Thymus (tissue), 11 donors: ENCODE measurements at regions not wholly inside any gene's neighbourhood (a gene's known extent, or its start where the extent isn't known, plus 50 kb on each side); places are given as distances from the start of the nearest gene placed in this dataset.

Source experiments
- DNase-seq, 9 donors: peaks; one replicate each; pipeline ENCODE4 v3.0.0-alpha.2; 2013; ENCODE audit warnings: low spot score in 9 of 9, low read depth in 6 of 9, missing footprints in 1 of 9
- H3K27ac ChIP-seq, 2 donors: one replicate each; pipeline ENCODE4 v1.5.1; 2013; ENCODE audit warnings: control low read depth in 1 of 2, low read depth in 1 of 2, low read length in 1 of 2, mild to moderate bottlenecking in 1 of 2, moderate library complexity in 1 of 2
- H3K27me3 ChIP-seq, 2 donors: one replicate each; pipeline ENCODE4 v1.5.1; 2013; ENCODE audit warnings: low read length in 1 of 2; ENCODE audit not compliant: control insufficient read depth in 2 of 2, insufficient read depth in 1 of 2
- H3K36me3 ChIP-seq, 2 donors: one replicate each; pipeline ENCODE4 v1.5.1; 2013; ENCODE audit warnings: low read length in 1 of 2, mild to moderate bottlenecking in 1 of 2, moderate library complexity in 1 of 2; ENCODE audit not compliant: control insufficient read depth in 2 of 2, insufficient read depth in 2 of 2
- H3K4me1 ChIP-seq, 2 donors: one replicate each; pipeline ENCODE4 v1.5.1; 2013; ENCODE audit warnings: low read length in 2 of 2; ENCODE audit not compliant: control insufficient read depth in 2 of 2, insufficient read depth in 2 of 2
- H3K4me3 ChIP-seq, 2 donors: one replicate each; pipeline ENCODE4 v1.5.1; 2013; ENCODE audit warnings: low read length in 2 of 2, control low read depth in 1 of 2, mild to moderate bottlenecking in 1 of 2
- H3K9me3 ChIP-seq, 2 donors: one replicate each; pipeline ENCODE4 v1.5.1; 2013; ENCODE audit warnings: low read length in 1 of 2, mild to moderate bottlenecking in 1 of 2; ENCODE audit not compliant: control insufficient read depth in 2 of 2, insufficient read depth in 1 of 2
- WGBS: extraction: QIAGEN DNeasy Blood & Tissue Kit; methylation state at CpG from one replicate; pipeline ENCODE4 v1.1.7; 2013; 5-methylcytosine and 5-hydroxymethylcytosine counted together
- donor health status: healthy.

- 97% methylated on average over 1 of the region's 1 CpG for WGBS
- Histone ChIP-seq H3K9me3 (no peaks in the 10 kb centered on the region), H3K27ac (no peak overlapping the region), H3K4me1 (no peaks in the 10 kb centered on the region), H3K27me3 (peaks cover 0 to 7% of the 10 kb centered on the region in 2 donors), H3K36me3 (no peaks in the 10 kb centered on the region), H3K4me3 (no peak overlapping the region)
- no peak for DNase-seq
These were observed 411.8 kb downstream of the MTX2 start for GRCh38 chr2:176680916-176681516.

DNA sequence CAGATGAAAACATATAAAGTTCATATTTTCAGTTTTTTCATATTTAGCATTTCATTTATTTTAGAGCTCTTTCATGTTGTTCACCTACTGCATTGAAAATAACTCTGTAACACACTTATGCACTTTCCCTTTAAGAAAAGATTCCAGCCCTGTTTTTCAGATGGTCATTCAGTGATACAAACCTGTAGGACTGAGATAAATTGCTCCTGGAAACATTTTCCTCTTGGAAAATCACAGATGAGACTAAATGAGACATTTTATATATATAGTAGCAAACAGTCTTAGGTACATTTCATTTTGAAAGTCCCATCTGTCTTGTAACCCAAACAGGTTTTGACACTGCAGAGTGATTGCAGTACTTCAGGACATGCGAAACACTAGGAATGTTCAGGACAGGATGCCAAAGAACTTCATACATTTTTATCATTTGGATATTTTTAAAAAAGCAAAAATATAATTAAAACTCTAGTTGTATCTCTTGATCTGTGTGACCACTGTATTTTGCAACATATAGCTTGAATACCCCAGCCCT is 412.4 kb downstream of the MTX2 start:
- Histone ChIP-seq H3K4me3 (no peak overlapping the region), H3K9me3 (no peaks in the 10 kb centered on the region), H3K27me3 (peaks cover 0 to 7% of the 10 kb centered on the region in 2 donors), H3K36me3 (no peaks in the 10 kb centered on the region), H3K27ac (no peak overlapping the region), H3K4me1 (no peaks in the 10 kb centered on the region)
- WGBS: 92% methylated on average over 1 of the region's 1 CpG
- no peak for DNase-seq

DNA sequence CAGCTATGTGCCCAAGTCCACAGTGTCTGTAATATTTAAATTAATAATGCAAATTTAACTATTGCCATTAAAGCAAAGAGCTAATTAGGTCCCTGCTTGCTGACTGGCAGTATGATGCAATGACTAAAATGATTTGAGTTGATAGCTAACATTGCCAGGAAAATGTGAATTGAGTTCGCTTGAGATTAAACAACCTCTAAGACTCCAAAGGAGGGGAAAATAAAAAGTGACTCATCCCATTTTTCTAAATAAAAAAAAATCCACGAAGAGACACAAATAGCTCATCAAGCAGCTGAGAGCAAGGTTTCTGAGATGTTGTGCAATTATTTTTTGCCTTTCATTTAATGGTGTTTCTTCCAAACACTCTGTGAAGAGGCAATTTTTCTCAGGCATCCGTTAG is 413.0 kb downstream of the MTX2 start:
- peaks cover 0 to 7% of the 10 kb centered on the region in 2 donors for H3K27me3 ChIP-seq
- WGBS: 87% methylated on average over 3 of the region's 3 CpGs
- H3K4me3 ChIP-seq: no peak overlapping the region
- H3K9me3 ChIP-seq: no peaks in the 10 kb centered on the region
- DNase-seq: no peak
- H3K4me1 ChIP-seq: no peaks in the 10 kb centered on the region
- H3K27ac ChIP-seq: no peak overlapping the region
- no peaks in the 10 kb centered on the region for H3K36me3 ChIP-seq

DNA sequence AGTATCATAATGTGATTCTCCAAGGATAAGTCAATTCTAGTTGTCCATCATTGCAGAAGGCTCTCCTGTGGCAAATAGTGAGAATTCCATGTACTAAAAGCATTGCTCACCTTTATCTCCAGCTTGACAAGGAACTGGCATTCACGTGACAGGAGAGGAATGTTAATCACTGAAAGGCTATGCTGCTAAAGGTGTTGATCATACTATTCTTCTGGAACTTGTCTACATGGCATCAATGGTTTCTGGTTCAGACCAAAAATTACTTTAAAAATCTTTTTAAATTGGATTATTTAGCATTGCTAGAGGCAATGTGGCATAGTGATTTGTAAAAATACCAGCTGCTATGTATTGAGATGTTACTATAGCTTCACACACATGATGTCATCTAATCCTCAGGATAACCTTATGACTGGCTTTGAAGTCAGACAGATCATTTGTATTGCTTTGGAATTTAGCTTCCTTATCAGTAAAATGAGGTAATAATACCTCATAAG is 414.4 kb downstream of the MTX2 start:
- H3K27ac ChIP-seq: no peak overlapping the region
- H3K4me1 ChIP-seq: no peaks in the 10 kb centered on the region
- H3K9me3 ChIP-seq: no peaks in the 10 kb centered on the region
- no peaks in the 10 kb centered on the region for H3K36me3 ChIP-seq
- WGBS: 87% methylated on average over 1 of the region's 1 CpG
- no peak for DNase-seq
- H3K4me3 ChIP-seq: no peak overlapping the region
- H3K27me3 ChIP-seq: peaks cover 0 to 7% of the 10 kb centered on the region in 2 donors

DNA sequence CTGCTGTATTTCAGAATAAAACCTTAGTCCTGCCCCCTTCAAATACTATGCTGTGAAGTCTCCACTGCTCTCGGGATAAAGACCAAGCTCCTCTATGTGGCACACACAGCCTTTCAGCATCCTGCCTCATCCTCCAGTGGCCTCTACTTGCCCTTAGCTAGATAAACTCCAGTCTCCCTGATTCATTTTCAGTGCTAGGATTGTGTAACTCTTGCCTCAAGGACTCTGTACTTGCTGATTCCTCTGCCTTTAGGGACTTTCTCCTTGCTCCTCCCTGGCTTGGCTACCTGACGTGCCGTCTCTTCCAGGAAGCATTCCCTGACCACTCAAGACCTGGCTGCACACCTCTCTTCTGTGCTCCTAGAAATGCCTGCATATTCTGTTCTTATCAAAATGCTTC is 416.7 kb downstream of the MTX2 start:
- H3K27ac ChIP-seq: no peak overlapping the region
- DNase-seq: no peak
- 76% methylated on average over 3 of the region's 3 CpGs for WGBS
- no peaks in the 10 kb centered on the region for H3K9me3 ChIP-seq
- no peak overlapping the region for H3K4me3 ChIP-seq
- H3K36me3 ChIP-seq: no peaks in the 10 kb centered on the region
- H3K27me3 ChIP-seq: peaks cover 0 to 7% of the 10 kb centered on the region in 2 donors
- no peaks in the 10 kb centered on the region for H3K4me1 ChIP-seq

DNA sequence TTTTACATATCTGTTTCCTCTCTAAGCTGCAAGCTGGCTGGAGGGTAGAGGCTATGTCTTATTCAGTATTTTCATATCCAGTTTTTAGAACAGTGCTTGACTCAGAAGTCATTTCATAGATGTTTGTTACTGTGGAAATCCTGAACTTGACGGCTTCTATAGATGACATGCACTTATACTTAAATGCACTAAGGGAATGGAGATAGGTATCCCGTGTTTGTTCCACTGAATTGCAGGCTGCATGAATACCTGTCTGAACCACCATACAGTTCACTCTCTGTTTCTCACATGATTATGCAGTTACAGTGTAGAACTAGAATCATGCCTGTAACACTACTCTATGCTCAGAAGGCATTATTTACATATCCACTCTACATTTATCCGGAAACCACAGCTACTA is 417.1 kb downstream of the MTX2 start:
- H3K4me3 ChIP-seq: no peak overlapping the region
- H3K36me3 ChIP-seq: no peaks in the 10 kb centered on the region
- 95% methylated on average over 3 of the region's 3 CpGs for WGBS
- H3K9me3 ChIP-seq: no peaks in the 10 kb centered on the region
- no peaks in the 10 kb centered on the region for H3K4me1 ChIP-seq
- no peak overlapping the region for H3K27ac ChIP-seq
- peaks cover 0 to 5% of the 10 kb centered on the region in 2 donors for H3K27me3 ChIP-seq
- DNase-seq: no peak

- no peak for DNase-seq
- WGBS: 96% methylated on average over 4 of the region's 4 CpGs
These were observed 418.1 kb downstream of the MTX2 start for GRCh38 chr2:176687342-176687741.

DNA sequence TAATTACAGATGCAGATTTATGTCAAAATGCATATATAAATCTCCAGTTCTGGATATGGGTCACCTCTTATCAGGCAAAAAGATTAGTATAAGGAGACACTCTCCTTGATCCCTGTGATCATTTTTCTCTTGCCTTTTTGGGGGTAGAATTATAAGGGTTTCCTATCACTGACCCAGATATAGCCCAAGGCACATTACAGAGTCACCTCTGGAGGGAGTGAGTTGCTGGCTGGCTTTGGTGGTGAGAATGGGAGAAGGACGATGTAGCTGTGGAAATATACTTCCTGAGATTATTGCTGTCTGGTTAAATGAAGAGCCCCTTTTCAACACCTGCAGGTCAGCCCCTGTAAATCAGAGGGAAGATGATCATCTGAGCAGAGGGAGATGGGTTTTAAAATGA is 418.7 kb downstream of the MTX2 start:
- H3K4me1 ChIP-seq: no peaks in the 10 kb centered on the region
- no peak overlapping the region for H3K4me3 ChIP-seq
- H3K27me3 ChIP-seq: peaks cover 0 to 5% of the 10 kb centered on the region in 2 donors
- no peaks in the 10 kb centered on the region for H3K9me3 ChIP-seq
- H3K27ac ChIP-seq: no peak overlapping the region
- H3K36me3 ChIP-seq: no peaks in the 10 kb centered on the region
- WGBS: 92% methylated on average over 1 of the region's 1 CpG
- no peak for DNase-seq

More at GRCh38 chr2:176687342-176687741, 418.1 kb downstream of the MTX2 start:
- H3K36me3 ChIP-seq: no peaks in the 10 kb centered on the region
- no peak overlapping the region for H3K4me3 ChIP-seq
- no peaks in the 10 kb centered on the region for H3K4me1 ChIP-seq
- H3K9me3 ChIP-seq: no peaks in the 10 kb centered on the region
- H3K27ac ChIP-seq: no peak overlapping the region
- H3K27me3 ChIP-seq: peaks cover 0 to 5% of the 10 kb centered on the region in 2 donors

- Histone ChIP-seq H3K27ac (no peak overlapping the region), H3K36me3 (no peaks in the 10 kb centered on the region), H3K4me3 (no peak overlapping the region), H3K4me1 (no peaks in the 10 kb centered on the region), H3K27me3 (peaks cover 0 to 5% of the 10 kb centered on the region in 2 donors), H3K9me3 (no peaks in the 10 kb centered on the region)
- 71% methylated on average over 1 of the region's 1 CpG for WGBS
- DNase-seq: no peak
These were observed 420.5 kb downstream of the MTX2 start for GRCh38 chr2:176689711-176690110.
